Natural killer cell (primary cell): ENCODE measurements at regions not wholly inside any gene's neighbourhood (a gene's known extent, or its start where the extent isn't known, plus 50 kb on each side); places are given as distances from the start of the nearest gene placed in this dataset.

Experiments
- ATAC-seq, 3 donors: fragments of 150-1000 bp in 2 of 3; fragments of 200-7000 bp in 1 of 3; cut with Tn5 transposase; 1 replicate in 1 of 3; 2 replicates in 2 of 3; pipeline ENCODE4 v1.10.0; 2021; ENCODE audit warnings: mild to moderate bottlenecking in 2 of 3, moderate library complexity in 2 of 3
- DNase-seq, 2 donors: peaks; one replicate each; pipeline versions ENCODE4 v3.0.0 to v3.0.0-alpha.2; 2013 to 2021; ENCODE audit warnings: mixed read lengths in 1 of 2
- H3K27ac ChIP-seq: one replicate; pipeline ENCODE4 v1.5.1; 2013; ENCODE audit warnings: mild to moderate bottlenecking, low read length
- H3K27me3 ChIP-seq: one replicate; pipeline ENCODE4 v1.6.1; 2013; ENCODE audit warnings: low read length; ENCODE audit not compliant: control insufficient read depth, insufficient read depth
- H3K36me3 ChIP-seq: one replicate; pipeline ENCODE4 v1.6.1; 2013; ENCODE audit warnings: low read length; ENCODE audit not compliant: control insufficient read depth, insufficient read depth
- H3K4me1 ChIP-seq: one replicate; pipeline ENCODE4 v1.6.1; 2013; ENCODE audit warnings: low read length; ENCODE audit not compliant: control insufficient read depth, insufficient read depth
- H3K4me3 ChIP-seq: one replicate; pipeline ENCODE4 v1.5.1; 2013; ENCODE audit warnings: low read length
- H3K9me3 ChIP-seq: one replicate; pipeline ENCODE4 v1.6.1; 2013; ENCODE audit warnings: low read length; ENCODE audit not compliant: control insufficient read depth, insufficient read depth
- H3K27ac Mint-ChIP-seq, 2 donors: one replicate each; pipeline ENCODE4 v1.8.0; 2022; ENCODE audit warnings: mild to moderate bottlenecking in 2 of 2, mixed read lengths in 2 of 2, moderate library complexity in 1 of 2
- H3K27me3 Mint-ChIP-seq, 2 donors: one replicate each; pipeline ENCODE4 v1.8.0; 2022; ENCODE audit warnings: low read depth in 2 of 2, mixed read lengths in 2 of 2
- H3K36me3 Mint-ChIP-seq: one replicate; pipeline ENCODE4 v1.8.0; 2022; ENCODE audit warnings: mixed read lengths
- H3K4me1 Mint-ChIP-seq, 2 donors: one replicate each; pipeline ENCODE4 v1.8.0; 2022; ENCODE audit warnings: mixed read lengths in 2 of 2
- H3K4me3 Mint-ChIP-seq: one replicate; pipeline ENCODE4 v1.8.0; 2022; ENCODE audit warnings: mild to moderate bottlenecking, moderate library complexity, mixed read lengths
- H3K9me3 Mint-ChIP-seq, 2 donors: one replicate each; pipeline ENCODE4 v1.8.0; 2022; ENCODE audit warnings: mixed read lengths in 2 of 2
- WGBS: methylation state at CpG from one replicate; pipeline ENCODE4 v1.1.7; 2013; ENCODE audit warnings: missing lambda C conversion rate; ENCODE audit not compliant: insufficient coverage; 5-methylcytosine and 5-hydroxymethylcytosine counted together
- intact Hi-C: fragments of 100-400 bp; cut with micrococcal nuclease; formaldehyde crosslinking; loops from one replicate; pipeline ENCODE4 v1.14.2; 2022
- TF ChIP-seq, protein P1 (sequence below): fragments of 200-600 bp; IDR thresholded peaks from one replicate; pipeline ENCODE4 v1.8.0; 2022; ENCODE audit warnings: antibody characterized with exemption

DNA sequence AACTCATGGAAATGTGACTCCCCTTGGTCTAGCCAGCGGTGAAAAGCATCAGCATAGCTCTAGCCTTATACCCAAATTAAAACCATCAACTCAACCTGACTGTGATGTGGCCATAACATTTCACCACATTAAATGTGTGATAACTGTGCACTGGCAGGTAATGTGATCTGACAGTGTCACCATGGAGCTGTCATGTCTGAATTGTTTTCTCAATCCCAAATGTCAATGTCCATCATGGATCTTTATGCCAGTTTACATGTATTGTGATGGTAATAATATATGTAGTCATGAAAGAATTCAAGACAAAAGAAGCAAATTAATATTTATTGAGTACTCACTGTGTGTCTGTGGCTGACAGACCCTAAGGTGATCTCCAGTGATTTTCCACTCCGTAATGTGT, 213.4 kb upstream of the EOMES start:
- H3K27me3 Mint-ChIP-seq: peaks cover 10 to 41% of the 10 kb centered on the region in 2 donors
- Histone ChIP-seq H3K4me3 (no peak overlapping the region), H3K27me3 (no peaks in the 10 kb centered on the region), H3K36me3 (no peaks in the 10 kb centered on the region), H3K27ac (no peak overlapping the region), H3K9me3 (no peaks in the 10 kb centered on the region), H3K4me1 (peaks cover 2% of the 10 kb centered on the region)
- H3K27ac Mint-ChIP-seq: no peak overlapping the region
- 94% methylated on average over 2 of the region's 2 CpGs for WGBS
- no peak overlapping the region for H3K4me3 Mint-ChIP-seq
- intact Hi-C loops: no loop called here
- TF ChIP-seq, protein P1, sequence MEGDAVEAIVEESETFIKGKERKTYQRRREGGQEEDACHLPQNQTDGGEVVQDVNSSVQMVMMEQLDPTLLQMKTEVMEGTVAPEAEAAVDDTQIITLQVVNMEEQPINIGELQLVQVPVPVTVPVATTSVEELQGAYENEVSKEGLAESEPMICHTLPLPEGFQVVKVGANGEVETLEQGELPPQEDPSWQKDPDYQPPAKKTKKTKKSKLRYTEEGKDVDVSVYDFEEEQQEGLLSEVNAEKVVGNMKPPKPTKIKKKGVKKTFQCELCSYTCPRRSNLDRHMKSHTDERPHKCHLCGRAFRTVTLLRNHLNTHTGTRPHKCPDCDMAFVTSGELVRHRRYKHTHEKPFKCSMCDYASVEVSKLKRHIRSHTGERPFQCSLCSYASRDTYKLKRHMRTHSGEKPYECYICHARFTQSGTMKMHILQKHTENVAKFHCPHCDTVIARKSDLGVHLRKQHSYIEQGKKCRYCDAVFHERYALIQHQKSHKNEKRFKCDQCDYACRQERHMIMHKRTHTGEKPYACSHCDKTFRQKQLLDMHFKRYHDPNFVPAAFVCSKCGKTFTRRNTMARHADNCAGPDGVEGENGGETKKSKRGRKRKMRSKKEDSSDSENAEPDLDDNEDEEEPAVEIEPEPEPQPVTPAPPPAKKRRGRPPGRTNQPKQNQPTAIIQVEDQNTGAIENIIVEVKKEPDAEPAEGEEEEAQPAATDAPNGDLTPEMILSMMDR: no peak
- no peaks in the 10 kb centered on the region for H3K9me3 Mint-ChIP-seq
- peaks cover 6% of the 10 kb centered on the region for H3K36me3 Mint-ChIP-seq
- no peak for ATAC-seq
- DNase-seq: no peak
- peaks cover 9 to 20% of the 10 kb centered on the region in 2 donors for H3K4me1 Mint-ChIP-seq

DNA sequence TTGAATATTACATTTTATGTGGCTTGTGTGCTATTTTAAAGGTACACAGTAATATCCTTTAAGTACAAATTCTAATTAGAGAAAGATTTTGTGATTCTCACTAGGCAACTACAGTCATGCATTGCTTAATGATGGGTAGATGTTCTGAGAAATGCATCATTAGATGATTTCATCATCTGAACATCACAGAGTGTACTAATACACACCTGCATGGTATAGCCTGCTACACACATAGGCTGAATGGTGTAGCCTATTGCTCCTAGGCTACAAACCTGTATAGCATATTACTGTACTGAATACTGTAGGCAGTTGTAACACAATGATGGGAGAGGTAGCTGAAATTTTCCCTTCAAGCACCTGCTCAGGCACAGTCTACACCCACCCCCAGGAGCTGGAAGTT, 217.4 kb upstream of the EOMES start:
- no peaks in the 10 kb centered on the region for H3K27me3 ChIP-seq
- Mint-ChIP-seq H3K27ac (no peak overlapping the region), H3K4me1 (peaks cover 13 to 15% of the 10 kb centered on the region in 2 donors), H3K9me3 (no peaks in the 10 kb centered on the region), H3K27me3 (peaks cover 5 to 20% of the 10 kb centered on the region in 2 donors), H3K4me3 (no peak overlapping the region), H3K36me3 (peaks cover 6% of the 10 kb centered on the region)
- H3K27ac ChIP-seq: no peak overlapping the region
- H3K4me3 ChIP-seq: no peak overlapping the region
- H3K4me1 ChIP-seq: peaks cover 2% of the 10 kb centered on the region
- DNase-seq (no peak), ATAC-seq (no peak)
- no peaks in the 10 kb centered on the region for H3K9me3 ChIP-seq
- intact Hi-C loops: no loop called here
- H3K36me3 ChIP-seq: no peaks in the 10 kb centered on the region
- TF ChIP-seq, protein P1: no peak

DNA sequence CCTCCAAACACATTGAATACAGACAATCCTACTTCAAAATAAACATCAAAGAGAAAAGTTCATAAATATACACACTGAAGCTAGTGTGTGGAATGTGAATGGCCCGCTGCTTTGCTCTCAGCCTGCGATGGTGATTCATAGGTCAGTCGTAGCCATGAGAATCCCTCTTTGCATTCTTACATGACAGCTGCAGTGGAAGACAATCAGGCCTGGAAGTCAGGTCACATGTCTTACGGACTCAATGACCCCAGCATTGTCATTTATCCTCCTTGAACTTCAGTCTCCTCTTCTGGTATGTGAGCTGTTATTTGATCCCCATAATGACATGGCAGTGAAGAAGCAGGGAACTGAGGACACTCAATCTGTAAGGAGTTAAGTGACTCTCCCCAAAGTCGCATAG, 217.8 kb upstream of the EOMES start:
- peaks cover 6% of the 10 kb centered on the region for H3K36me3 Mint-ChIP-seq
- WGBS: 95% methylated on average over 5 of the region's 5 CpGs
- no peak overlapping the region for H3K27ac Mint-ChIP-seq
- Histone ChIP-seq H3K9me3 (no peaks in the 10 kb centered on the region), H3K36me3 (no peaks in the 10 kb centered on the region), H3K4me3 (no peak overlapping the region), H3K27me3 (no peaks in the 10 kb centered on the region), H3K4me1 (peaks cover 2% of the 10 kb centered on the region), H3K27ac (no peak overlapping the region)
- intact Hi-C loops: no loop called here
- H3K4me1 Mint-ChIP-seq: peaks cover 13 to 18% of the 10 kb centered on the region in 2 donors
- TF ChIP-seq, protein P1: no peak
- H3K27me3 Mint-ChIP-seq: peaks cover 7 to 16% of the 10 kb centered on the region in 2 donors
- DNase-seq (no peak), ATAC-seq (no peak)
- H3K9me3 Mint-ChIP-seq: no peaks in the 10 kb centered on the region
- no peak overlapping the region for H3K4me3 Mint-ChIP-seq

DNA sequence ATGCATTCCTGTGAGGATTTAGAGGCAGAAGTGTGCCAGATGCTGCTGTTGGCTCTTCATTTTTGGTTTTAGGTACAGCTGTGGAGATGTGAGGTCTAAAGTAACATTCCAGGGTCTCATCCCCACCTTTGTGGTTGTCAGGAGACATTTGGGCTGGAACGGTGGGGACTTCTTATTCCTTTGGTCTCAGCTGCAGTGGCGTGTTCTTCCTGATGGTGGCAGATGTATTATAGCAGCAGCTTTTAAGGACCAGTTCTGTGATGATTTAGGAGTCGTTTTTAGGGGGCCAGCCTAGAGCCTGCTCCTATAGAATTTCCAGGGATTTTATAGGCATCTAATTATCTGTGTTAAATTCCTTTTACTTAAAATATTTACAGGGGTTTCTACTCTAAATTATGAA, 221.0 kb upstream of the EOMES start:
- Histone ChIP-seq H3K9me3 (no peaks in the 10 kb centered on the region), H3K36me3 (no peaks in the 10 kb centered on the region), H3K27me3 (no peaks in the 10 kb centered on the region), H3K4me3 (no peak overlapping the region), H3K27ac (no peak overlapping the region), H3K4me1 (no peaks in the 10 kb centered on the region)
- H3K27ac Mint-ChIP-seq: no peak overlapping the region
- DNase-seq: peak in 1 of 2 donors; percentile 34
- H3K4me3 Mint-ChIP-seq: no peak overlapping the region
- WGBS: 41% methylated on average over 2 of the region's 3 CpGs
- TF ChIP-seq, protein P1: peak; percentile 16
- H3K4me1 Mint-ChIP-seq: peaks cover 0 to 11% of the 10 kb centered on the region in 2 donors
- no peaks in the 10 kb centered on the region for H3K9me3 Mint-ChIP-seq
- intact Hi-C loops: no loop called here
- H3K36me3 Mint-ChIP-seq: no peaks in the 10 kb centered on the region
- ATAC-seq: peak in 1 of 3 donors; percentile 47
- peaks cover 4 to 11% of the 10 kb centered on the region in 2 donors for H3K27me3 Mint-ChIP-seq
